H9 (cell line): ENCODE measurements at regions not wholly inside any gene's neighbourhood (a gene's known extent, or its start where the extent isn't known, plus 50 kb on each side); places are given as distances from the start of the nearest gene placed in this dataset.

Experiments used
- DNase-seq: peaks from one replicate; pipeline ENCODE4 v3.0.0-alpha.2; 2017
- H2AFZ ChIP-seq: one replicate; pipeline ENCODE4 v1.6.1; 2013; ENCODE audit warnings: mild to moderate bottlenecking, low read length, control low read depth, moderate library complexity
- H2AK5ac ChIP-seq: 2 replicates; pipeline ENCODE4 v1.6.1; 2013; ENCODE audit warnings: low read length, control low read depth, mixed read lengths; ENCODE audit not compliant: insufficient read length
- H2BK120ac ChIP-seq: one replicate; pipeline ENCODE4 v1.6.1; 2013; ENCODE audit warnings: low read depth, mild to moderate bottlenecking, low read length, control low read depth, inconsistent platforms; ENCODE audit not compliant: poor library complexity, severe bottlenecking
- H2BK12ac ChIP-seq: 2 replicates; pipeline ENCODE4 v1.6.1; 2013; ENCODE audit warnings: low read length, control low read depth, mixed read lengths, low read depth; ENCODE audit not compliant: insufficient read length
- H2BK15ac ChIP-seq: 2 replicates; pipeline ENCODE4 v1.6.1; 2013; ENCODE audit warnings: low read depth, low read length, control low read depth
- H2BK20ac ChIP-seq: one replicate; pipeline ENCODE4 v1.6.1; 2013; ENCODE audit warnings: low read depth, mild to moderate bottlenecking, low read length, control low read depth, inconsistent platforms; ENCODE audit not compliant: poor library complexity, severe bottlenecking
- H2BK5ac ChIP-seq: 2 replicates; pipeline ENCODE4 v1.6.1; 2013; ENCODE audit warnings: low read length, control low read depth, mixed read lengths; ENCODE audit not compliant: insufficient read length
- H3K14ac ChIP-seq: 2 replicates; pipeline ENCODE4 v1.6.1; 2013; ENCODE audit warnings: low read length, control low read depth; ENCODE audit not compliant: insufficient read depth
- H3K18ac ChIP-seq: 2 replicates; pipeline ENCODE4 v1.6.1; 2013; ENCODE audit warnings: low read depth, mild to moderate bottlenecking, mixed read lengths, low read length, control low read depth; ENCODE audit not compliant: insufficient read length
- H3K23ac ChIP-seq: 2 replicates; pipeline ENCODE4 v1.6.1; 2013; ENCODE audit warnings: low read length, control low read depth, mixed read lengths, low read depth; ENCODE audit not compliant: insufficient read length
- H3K23me2 ChIP-seq: 2 replicates; pipeline ENCODE4 v1.6.1; 2013; ENCODE audit warnings: low read depth, mild to moderate bottlenecking, mixed read lengths, low read length, control low read depth; ENCODE audit not compliant: insufficient read length, poor library complexity, severe bottlenecking
- H3K27ac ChIP-seq: 2 replicates; pipeline ENCODE4 v1.5.1; 2013; ENCODE audit warnings: low read length, control low read depth, mixed read lengths, low read depth; ENCODE audit not compliant: insufficient read length
- H3K27me3 ChIP-seq: 2 replicates; pipeline ENCODE4 v1.6.1; 2013; ENCODE audit warnings: low read length, control low read depth, inconsistent platforms; ENCODE audit not compliant: insufficient read depth
- H3K4ac ChIP-seq: 2 replicates; pipeline ENCODE4 v1.6.1; 2013; ENCODE audit warnings: low read depth, mild to moderate bottlenecking, control low read depth, inconsistent platforms, low read length, moderate library complexity
- H3K4me1 ChIP-seq: 2 replicates; pipeline ENCODE4 v1.6.1; 2013; ENCODE audit warnings: low read length, control low read depth, inconsistent platforms; ENCODE audit not compliant: insufficient read depth
- H3K4me2 ChIP-seq: 2 replicates; pipeline ENCODE4 v1.6.1; 2013; ENCODE audit warnings: low read length, control low read depth, mixed read lengths; ENCODE audit not compliant: insufficient read length, insufficient read depth
- H3K56ac ChIP-seq: 2 replicates; pipeline ENCODE4 v1.6.1; 2013; ENCODE audit warnings: low read depth, mild to moderate bottlenecking, mixed read lengths, low read length, control low read depth; ENCODE audit not compliant: insufficient read length
- H3K79me1 ChIP-seq: 2 replicates; pipeline ENCODE4 v1.6.1; 2013; ENCODE audit warnings: low read depth, mild to moderate bottlenecking, moderate library complexity, low read length, control low read depth, inconsistent platforms; ENCODE audit not compliant: insufficient read depth, poor library complexity, severe bottlenecking
- H3K79me2 ChIP-seq: 2 replicates; pipeline ENCODE4 v1.6.1; 2013; ENCODE audit warnings: low read length, control low read depth, inconsistent platforms; ENCODE audit not compliant: insufficient read depth
- H3K9ac ChIP-seq: 2 replicates; pipeline ENCODE4 v1.6.1; 2013; ENCODE audit warnings: low read length, control low read depth, mixed read lengths; ENCODE audit not compliant: insufficient read length; ENCODE audit errors: extremely low read depth
- H3K9me3 ChIP-seq: one replicate; pipeline ENCODE4 v1.6.1; 2013; ENCODE audit warnings: low read depth, low read length, inconsistent platforms; ENCODE audit not compliant: control insufficient read depth
- H3T11ph ChIP-seq: one replicate; pipeline ENCODE4 v1.6.1; 2013; ENCODE audit warnings: mild to moderate bottlenecking, low read length, control low read depth, inconsistent platforms
- H4K20me1 ChIP-seq: one replicate; pipeline ENCODE4 v1.6.1; 2013; ENCODE audit not compliant: control insufficient read depth, insufficient read length, insufficient read depth
- H4K5ac ChIP-seq: 2 replicates; pipeline ENCODE4 v1.6.1; 2013; ENCODE audit warnings: low read depth, mild to moderate bottlenecking, mixed read lengths, low read length, control low read depth; ENCODE audit not compliant: insufficient read length
- H4K8ac ChIP-seq: replicated peaks from 2 replicates; pipeline ENCODE4 v1.6.1; 2013; ENCODE audit warnings: low read length, control low read depth, mixed read lengths, low read depth; ENCODE audit not compliant: insufficient read length
- H4K91ac ChIP-seq: 2 replicates; pipeline ENCODE4 v1.6.1; 2013; ENCODE audit warnings: low read depth, mild to moderate bottlenecking, moderate library complexity, mixed read lengths, low read length, control low read depth; ENCODE audit not compliant: insufficient read length
- H3K27ac Mint-ChIP-seq, 3 experiments: 2 replicates in 2 of 3; 3 replicates in 1 of 3; pipeline ENCODE4 v1.8.0; 2020 to 2021; ENCODE audit warnings: mixed read lengths in 3 of 3, mild to moderate bottlenecking in 1 of 3, moderate library complexity in 1 of 3
- H3K27me3 Mint-ChIP-seq: 2 replicates; pipeline ENCODE4 v1.8.0; 2021; ENCODE audit warnings: low read depth, mild to moderate bottlenecking, moderate library complexity, mixed read lengths
- H3K36me3 Mint-ChIP-seq, 3 experiments: 2 replicates in 2 of 3; 3 replicates in 1 of 3; pipeline ENCODE4 v1.8.0; 2020 to 2021; ENCODE audit warnings: low read depth in 3 of 3, mixed read lengths in 3 of 3; ENCODE audit not compliant: insufficient read depth in 1 of 3
- H3K4me1 Mint-ChIP-seq, 2 experiments: 2 replicates each; pipeline ENCODE4 v1.8.0; 2020; ENCODE audit warnings: mixed read lengths in 2 of 2
- H3K4me3 Mint-ChIP-seq, 2 experiments: 2 replicates in 1 of 2; 3 replicates in 1 of 2; pipeline ENCODE4 v1.8.0; 2020 to 2021; ENCODE audit warnings: mild to moderate bottlenecking in 2 of 2, mixed read lengths in 2 of 2, moderate library complexity in 1 of 2
- H3K9me3 Mint-ChIP-seq, 2 experiments: 2 replicates in 1 of 2; 3 replicates in 1 of 2; pipeline ENCODE4 v1.8.0; 2020; ENCODE audit warnings: mild to moderate bottlenecking in 2 of 2, mixed read lengths in 2 of 2, moderate library complexity in 1 of 2
- CTCF ChIP-seq: fragments of 200-600 bp; sonication (generic); conservative IDR thresholded peaks from 3 replicates; pipeline ENCODE4 v1.8.0; 2021; ENCODE audit warnings: antibody characterized with exemption, mild to moderate bottlenecking

GRCh38 chr21:18677632-18678031 is 274.0 kb upstream of the TMPRSS15 start:
- Histone ChIP-seq H2BK20ac (no peak overlapping the region), H3K4me2 (no peak overlapping the region), H3K23me2 (no peaks in the 10 kb centered on the region), H2BK120ac (no peak overlapping the region), H4K5ac (no peak overlapping the region), H2BK5ac (no peak overlapping the region), H3K79me2 (no peaks in the 10 kb centered on the region), H3T11ph (no peak overlapping the region), H2AK5ac (no peak overlapping the region), H3K4ac (no peak overlapping the region), H3K9ac (no peak overlapping the region), H3K23ac (no peak overlapping the region), H3K27ac (no peak overlapping the region), H3K79me1 (no peaks in the 10 kb centered on the region), H4K20me1 (no peaks in the 10 kb centered on the region), H2BK12ac (no peak overlapping the region), H3K4me1 (no peaks in the 10 kb centered on the region; the same call in 1 of the 2 replicates), H3K9me3 (no peaks in the 10 kb centered on the region), H2BK15ac (no peak overlapping the region), H2AFZ (no peak overlapping the region), H4K8ac (no peak overlapping the region), H3K27me3 (no peaks in the 10 kb centered on the region), H3K18ac (no peak overlapping the region), H3K56ac (no peak overlapping the region), H3K14ac (no peak overlapping the region), H4K91ac (no peak overlapping the region)
- Mint-ChIP-seq H3K36me3 (no peaks in the 10 kb centered on the region), H3K4me1 (peaks cover 3% of the 10 kb centered on the region in 2 experiments; a peak in 2 of 4 replicates), H3K4me3 (no peak overlapping the region), H3K27ac (no peak overlapping the region), H3K27me3 (no peaks in the 10 kb centered on the region), H3K9me3 (no peaks in the 10 kb centered on the region; a peak in 1 of 5 replicates)
- no peak for DNase-seq
- no peak for TF ChIP-seq CTCF
